Stimulated activated CD4-positive, alpha-beta T cell treated with anti-CD3 and anti-CD28 coated beads, Interleukin-1b, Interleukin-23, amount 100 ng/mL, for 4 hours (primary cell): ENCODE measurements at regions not wholly inside any gene's neighbourhood (a gene's known extent, or its start where the extent isn't known, plus 50 kb on each side); places are given as distances from the start of the nearest gene placed in this dataset.
"Not testable (repeated sequence)": the region's sequence is repeated elsewhere in the genome, so short reads cannot be mapped to it uniquely, and the experiment has no call there.

Source experiments
- DNase-seq, 2 donors: peaks; one replicate each; pipeline ENCODE4 v3.0.0-alpha.2; 2020; ENCODE audit warnings: low read depth in 2 of 2

DNA sequence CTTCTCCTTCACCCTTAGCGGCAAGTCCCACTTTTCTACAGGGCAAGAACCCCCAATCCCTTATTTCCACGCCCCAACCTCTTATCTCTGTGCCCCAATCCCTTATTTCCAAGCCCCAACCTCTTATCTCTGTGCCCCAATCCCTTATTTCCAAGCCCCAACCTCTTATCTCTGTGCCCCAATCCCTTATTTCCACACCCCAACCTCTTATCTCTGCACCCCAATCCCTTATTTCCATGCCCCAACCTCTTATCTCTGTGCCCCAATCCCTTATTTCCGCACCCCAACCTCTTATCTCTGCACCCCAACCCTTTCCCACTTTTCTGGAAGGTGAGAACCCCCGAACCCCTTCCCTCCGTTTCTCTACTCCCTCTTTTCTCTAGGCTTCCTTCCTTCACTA lies 116.1 kb upstream of the GJE1 start:
- not testable (repeated sequence) for DNase-seq

DNA sequence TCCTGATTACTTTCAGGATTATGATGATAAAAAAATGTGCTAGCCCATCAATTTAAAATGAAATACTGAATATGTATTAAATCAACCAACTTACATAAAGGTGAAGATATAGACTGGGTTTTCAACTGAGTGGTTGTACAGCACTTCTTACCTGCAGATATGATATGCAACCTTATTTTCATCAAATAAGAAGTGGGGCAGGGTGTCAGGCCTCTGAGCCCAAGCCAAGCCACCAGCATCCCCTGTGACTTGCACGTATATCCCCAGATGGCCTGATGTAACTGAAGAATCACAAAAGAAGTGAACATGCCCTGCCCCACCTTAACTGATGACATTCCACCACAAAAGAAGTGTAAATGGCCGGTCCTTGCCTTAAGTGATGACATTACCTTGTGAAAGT lies 117.3 kb upstream of the GJE1 start:
- DNase-seq = not testable (repeated sequence)

DNA sequence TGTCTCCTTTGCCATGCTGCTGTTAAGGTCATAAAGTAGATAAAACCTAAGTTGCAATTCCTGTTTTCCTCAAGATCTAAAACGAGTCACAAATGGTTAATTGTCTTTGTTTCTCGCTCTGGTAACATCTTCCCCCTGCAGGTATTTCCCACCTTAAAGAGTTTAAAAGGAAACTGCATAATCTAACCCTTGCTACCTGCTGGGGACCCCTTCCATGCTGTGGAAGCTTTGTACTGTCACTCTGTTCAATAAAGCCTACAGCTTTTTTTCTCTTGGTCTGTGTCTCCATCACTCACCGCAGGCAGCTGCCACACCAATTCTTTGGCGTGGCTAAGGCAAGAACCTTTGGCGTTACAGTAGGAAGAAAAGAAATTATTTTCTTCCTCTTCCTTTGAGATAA lies 117.7 kb upstream of the GJE1 start:
- no peak for DNase-seq

DNA sequence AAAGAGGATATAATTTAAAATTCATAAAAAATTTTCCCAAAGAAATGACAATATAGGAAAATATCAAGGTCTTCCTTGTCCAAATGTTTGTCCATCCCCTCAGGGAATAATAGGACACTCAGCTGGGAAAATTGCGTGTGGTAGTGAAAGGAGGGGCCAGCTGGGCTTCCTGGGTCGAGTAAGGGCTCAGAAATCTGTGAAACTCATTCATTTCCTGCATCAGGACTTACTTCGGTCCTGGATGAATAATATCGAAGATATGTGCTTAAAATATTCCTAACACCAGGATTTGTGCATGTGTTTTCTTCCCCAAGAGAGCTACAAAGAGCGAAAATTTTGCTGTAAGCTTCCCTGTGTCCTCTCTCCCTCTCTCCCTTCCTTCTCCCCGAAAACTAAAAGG lies 118.2 kb upstream of the GJE1 start:
- DNase-seq = no peak

DNA sequence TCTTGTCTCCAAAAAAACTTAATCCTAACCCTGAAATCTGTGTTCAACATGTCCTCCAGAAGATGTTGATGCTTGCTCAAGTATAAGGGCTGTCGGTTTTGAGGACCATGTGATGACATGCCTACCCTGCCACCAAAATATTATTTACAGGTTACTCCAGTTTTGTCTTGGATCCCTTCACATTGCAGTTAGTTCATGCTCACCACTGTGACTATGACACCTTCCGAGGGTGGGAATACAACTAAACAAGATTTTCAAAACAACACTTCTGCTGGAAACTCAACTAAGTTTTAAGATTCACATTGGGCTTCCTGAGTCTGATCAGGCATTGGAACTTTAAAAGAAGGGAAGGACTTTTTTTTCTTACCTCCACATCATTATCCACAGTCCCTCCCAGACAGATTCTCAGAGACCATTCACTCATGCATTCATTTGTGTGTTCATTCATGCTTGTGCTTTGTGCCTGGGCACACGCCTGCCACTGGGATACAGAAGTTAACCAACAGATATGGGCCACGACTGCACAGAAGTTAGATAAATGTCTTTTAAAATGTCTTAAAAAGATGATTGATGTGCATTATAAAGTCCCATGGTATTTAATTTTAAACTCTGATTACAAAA lies 118.7 kb upstream of the GJE1 start:
- no peak for DNase-seq

DNA sequence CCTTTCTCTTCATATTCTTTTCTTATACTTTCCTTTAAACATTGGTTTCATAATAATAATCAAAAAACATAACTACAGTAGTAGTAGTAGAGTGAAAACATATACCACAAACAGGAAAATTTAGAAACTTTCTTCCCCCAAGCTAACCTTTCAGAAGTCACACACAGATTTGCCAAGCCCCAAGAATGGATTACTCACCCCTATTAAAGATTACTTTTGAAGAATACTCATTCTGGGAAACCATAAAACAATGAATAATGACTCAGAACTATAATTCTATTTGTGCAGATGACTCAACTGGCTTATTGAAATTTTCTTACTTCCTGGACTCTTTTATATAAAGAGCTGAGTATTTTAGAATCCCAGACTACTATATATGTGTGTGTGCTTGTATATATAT lies 119.4 kb upstream of the GJE1 start:
- no peak for DNase-seq

DNA sequence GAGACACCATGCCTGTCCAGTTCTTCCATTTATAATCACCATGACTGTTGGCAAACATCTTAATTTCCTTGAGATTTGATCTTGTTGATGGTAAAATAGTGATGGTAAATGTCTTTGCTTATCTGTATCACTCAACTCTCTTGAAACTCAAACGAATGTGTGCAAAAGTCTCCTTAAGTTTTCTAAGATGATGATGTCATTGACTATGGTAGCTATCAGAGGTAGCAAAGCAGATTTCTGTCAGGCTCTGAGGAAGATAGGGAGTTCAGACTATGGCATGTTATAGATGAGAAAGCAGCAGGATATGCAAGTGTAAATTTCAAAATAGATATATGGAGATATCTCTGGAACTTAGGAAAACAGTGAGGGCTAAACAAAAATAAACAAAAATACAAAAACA lies 121.0 kb upstream of the GJE1 start:
- no peak for DNase-seq

DNA sequence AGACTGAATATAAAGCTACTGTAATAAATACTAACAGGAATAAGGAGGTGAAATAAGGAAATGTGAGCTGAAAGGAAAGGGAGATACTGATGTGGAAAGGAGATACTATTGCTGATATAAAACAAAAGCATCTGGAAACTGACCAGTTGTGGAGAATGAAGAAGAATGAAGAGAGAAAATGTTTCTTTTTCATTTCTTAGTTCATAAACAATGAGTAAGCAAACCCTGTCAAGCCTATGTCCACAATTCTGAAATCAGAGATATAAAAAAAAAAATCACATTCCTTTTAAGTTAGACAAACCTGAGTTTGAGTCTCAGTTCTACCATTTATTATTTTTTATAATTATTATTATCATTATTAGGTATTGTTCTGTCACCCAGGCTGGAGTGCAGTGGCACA lies 121.6 kb upstream of the GJE1 start:
- no peak for DNase-seq

DNA sequence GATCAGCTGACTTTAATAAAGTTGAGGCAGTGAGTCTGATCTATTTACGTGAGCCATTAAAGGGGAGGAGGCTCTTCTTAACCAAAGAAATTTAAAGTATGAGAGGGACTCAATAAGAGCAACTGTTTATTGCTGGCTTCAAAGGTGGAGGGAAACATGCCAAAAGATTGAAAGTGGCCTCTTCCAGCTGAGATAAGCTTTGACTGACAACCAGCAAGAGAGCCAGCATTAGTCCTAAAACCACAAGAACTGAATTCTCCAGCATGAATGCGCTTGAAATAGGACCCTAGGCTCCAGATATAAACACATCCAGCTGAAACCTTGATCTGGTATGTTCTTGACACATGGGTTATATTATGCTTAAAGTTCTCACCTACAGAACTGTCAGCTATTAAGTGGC lies 123.1 kb upstream of the GJE1 start:
- DNase-seq = no peak

DNA sequence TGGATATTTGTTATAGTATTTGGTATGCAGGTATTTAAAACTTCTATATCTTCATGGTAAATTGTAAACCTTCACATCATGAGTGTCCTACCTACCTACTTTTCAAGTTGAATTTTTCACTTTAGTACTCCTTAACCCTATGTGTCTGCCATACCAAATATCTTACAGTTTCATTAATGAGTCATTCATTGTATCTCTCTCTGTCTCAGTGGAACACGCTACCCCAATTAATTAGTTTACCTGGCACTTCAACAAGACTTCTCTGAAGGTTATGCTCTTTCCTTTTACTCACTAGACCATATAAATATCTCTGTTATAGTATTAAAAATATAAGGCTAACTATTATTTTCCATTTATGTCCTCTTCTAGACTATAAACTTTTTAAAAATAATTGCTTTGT lies 123.9 kb upstream of the GJE1 start:
- DNase-seq = no peak

DNA sequence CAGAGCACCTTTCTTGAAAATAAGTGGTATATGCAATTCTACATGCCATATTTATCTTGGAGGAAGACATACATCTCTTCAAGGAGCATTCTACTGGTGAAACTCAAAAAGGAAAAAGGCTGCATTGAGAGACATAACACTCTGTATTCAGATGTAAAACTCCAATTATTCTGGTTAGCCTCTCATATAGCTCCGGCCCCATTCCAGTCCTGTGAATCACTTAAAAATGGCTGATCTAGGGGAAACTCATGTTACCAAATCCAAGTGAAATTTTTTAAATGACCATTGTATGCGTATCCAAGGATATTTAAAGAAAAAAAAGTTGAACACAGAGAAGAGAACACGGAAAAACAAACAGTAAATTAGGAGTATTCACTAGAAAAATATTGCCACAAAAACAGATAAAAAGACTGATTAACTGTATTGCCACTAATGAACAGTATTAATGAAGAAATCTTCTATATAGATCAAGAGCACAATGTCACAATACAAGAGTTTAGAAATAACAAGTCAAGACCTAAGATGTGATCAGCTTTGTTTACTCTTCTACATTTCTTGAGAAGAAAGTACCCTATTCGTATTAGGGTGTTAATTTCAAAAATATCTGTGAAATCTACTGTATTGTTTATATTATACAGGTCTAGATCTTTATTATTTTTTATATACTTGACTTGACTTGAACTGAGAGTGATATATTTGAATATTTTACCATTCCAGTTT lies 124.5 kb upstream of the GJE1 start:
- DNase-seq = no peak

DNA sequence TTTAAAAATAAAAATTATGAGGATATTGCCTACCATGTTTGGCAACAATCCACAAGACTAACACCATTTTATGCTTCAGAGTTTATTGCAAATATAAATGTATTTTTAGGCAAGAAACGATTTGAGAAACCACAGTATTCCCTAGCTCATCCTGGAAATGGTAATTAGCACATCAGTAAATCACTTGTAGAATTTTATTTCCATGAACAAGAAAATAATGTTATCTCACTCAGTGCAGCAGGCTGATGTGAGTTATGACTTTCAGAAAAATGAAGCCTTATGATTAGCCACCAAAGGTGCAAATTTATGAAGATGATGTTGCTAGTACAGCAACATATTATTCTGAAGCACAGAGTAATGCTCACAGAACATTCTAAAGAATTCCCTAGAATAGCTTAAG lies 127.7 kb upstream of the GJE1 start:
- no peak for DNase-seq

DNA sequence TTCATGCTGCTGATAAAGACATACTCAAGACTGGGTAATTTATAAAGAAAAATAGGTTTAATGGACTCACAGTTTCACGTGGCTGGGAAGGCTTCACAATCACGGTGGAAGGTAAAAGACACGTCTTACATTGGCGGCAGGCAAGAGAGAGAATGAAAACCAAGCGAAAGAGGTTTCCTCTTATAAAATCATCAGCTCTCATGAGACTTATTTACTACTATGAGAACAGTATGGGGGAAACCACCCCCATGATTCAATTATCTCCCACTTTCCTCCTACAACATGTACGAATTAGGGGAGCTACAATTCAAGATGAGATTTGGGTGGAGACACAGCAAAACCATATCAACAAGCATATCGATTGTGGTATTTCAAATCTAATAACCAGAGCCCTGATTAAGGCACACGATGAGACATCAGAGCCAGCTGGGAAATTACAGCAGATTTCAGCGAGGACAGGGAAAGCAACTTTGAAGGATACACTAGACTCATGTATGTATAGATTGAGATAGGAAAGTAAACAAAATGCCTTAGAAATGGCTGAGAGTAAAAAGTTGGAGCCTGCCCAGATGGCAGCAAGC lies 129.8 kb upstream of the GJE1 start:
- DNase-seq = no peak

DNA sequence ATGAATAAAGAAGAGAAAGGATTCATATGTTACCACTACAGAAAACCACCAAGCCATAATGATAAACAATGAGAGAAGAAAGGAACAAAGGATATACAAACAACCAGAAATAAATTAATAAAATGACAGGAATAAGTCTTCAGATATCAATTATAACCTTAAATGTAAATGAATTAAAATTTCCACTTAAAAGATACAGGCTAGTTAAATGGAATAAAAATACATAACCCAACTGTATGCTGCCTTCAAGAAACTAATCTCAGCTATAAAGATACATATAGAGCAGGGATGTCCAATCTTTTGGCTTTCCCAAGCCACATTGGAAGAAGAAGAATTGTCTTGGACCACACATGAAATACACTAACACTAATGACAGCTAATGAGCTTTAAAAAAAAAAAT lies 135.9 kb upstream of the GJE1 start:
- DNase-seq = no peak

DNA sequence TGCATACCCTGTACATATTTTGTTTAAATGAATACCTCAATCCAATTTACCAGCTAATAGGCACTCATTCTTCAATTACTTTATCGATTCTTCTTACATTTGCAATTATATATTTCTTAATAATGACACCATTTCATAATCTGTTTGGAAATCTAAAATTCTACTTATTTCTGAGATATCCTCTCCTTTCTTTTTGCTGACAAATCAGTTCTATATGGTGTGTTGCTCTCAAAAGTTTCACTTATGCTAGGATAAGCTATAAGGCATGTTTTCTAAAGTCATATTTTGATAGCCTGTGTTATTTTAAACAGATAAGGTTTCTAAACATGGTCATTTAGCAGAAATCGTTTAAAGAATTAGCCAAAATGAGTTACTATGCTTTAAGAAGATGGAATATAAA lies 140.6 kb upstream of the GJE1 start:
- no peak for DNase-seq

DNA sequence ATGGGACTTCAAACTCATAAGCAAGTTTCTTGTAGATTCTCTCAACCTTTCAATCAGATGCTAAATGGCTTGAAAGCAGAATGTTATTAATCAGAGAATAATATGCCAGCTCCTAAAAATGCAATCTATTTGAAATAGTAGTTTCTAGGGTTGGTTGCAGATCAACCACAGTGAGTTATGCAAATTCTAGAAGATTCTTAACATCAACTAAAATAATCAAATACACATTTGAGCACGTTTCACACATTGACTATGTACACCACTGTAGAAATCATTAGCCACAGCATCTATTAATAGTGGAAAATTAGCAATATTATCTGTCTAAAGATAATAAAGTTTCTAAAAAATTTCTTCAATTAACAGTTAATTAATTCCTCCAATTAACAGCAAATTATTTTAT lies 141.9 kb upstream of the GJE1 start:
- DNase-seq = no peak

DNA sequence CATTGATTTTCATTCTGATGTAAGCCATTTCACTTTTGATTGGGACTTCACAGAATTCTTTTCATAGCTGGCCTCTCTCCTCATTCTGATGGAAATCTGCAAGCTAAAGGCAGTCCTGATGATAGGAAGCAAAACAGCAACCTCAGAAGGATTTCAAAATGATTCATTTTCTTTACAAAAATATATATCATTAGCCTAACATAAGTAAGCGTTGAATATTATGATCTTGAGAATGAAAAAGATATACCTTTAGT lies 143.1 kb upstream of the GJE1 start:
- DNase-seq = no peak

DNA sequence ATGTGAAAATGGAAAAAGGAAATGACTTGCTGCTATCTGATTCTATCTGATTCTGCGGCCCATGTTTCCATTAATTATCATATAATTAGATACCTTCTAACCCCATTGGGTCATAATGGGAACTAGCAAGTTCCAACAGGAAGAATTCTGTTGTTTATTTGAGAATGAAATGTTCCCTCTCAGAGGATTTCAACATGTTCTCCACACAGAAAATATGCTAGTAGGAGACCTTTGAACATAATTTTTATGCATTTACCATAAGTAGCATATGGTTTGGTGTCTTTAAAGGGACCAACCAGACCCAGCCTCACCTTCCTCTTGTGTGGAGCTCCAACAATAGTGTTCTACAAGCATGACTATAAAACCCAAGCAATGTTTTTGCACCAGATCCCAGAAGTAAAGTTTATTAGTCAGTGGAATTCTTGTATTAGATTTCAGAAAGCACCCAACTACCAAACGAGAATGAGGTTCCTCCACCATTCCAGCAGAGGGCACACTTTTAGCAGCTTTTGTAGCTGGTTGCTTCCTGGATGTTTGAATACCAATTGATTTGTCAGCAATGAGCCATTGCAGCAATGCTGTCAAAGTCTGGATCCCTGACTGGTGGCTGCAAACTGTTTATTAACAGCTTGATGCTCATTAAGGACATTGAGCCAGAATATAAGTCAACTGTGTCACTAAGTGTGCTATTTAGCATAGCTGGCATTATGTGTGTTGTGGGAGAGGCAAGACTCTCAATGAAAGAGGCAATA lies 143.6 kb upstream of the GJE1 start:
- no peak for DNase-seq

DNA sequence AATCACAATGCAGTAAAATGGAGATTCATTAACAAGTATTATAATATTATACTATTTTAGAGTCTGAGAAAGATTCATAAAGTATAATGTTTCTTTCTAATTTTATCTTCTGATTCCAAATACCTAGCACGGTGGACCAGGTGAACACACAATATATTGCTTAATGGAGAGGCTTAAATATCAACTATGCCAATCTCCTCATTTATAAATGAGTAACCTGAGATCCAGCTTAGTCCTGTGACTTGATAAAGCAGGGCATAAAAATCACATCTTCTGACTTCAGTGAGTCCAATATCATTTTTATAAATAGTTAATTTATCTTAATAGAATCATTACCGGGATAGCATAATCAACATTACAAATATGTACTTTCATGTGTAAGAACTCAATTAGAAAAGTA lies 144.4 kb upstream of the GJE1 start:
- DNase-seq = no peak

DNA sequence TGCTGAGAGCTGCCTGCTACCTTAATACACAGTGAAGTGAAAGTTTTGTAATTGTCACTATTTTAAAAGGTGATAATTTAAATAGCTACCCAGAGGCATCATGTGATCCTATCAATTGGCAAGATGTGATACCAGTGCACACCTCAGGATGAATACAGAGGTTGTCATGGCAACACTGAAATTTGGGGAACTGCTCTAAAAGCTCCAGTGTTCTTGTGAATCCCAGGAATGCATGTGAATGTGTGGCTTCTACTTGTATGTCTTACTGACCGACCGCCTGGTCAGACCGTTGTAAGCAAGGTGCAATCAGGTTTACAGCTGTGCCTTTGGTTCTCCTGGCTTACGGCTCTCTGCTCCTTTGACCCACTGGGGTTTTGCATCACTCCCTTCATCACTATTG lies 146.3 kb upstream of the GJE1 start:
- DNase-seq = no peak

DNA sequence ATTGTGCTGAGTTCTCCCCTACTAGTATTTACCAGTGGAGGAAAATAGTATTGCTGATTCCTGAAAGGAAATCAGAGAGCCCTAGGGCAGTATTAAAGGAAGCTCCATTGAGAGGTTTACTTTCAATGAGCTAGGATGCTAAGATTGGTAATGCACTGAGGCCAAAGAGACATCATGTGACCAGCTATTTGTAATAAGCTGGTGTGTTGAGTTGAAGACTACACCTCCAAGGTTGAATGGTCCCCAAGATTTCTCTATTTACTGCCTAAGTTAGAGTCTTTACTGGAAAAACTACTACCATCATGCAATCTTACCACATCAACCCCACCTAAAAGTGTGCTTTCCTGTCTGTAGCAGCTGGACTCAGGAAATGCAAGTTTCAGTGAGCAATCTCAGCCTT lies 151.5 kb upstream of the GJE1 start:
- no peak for DNase-seq

DNA sequence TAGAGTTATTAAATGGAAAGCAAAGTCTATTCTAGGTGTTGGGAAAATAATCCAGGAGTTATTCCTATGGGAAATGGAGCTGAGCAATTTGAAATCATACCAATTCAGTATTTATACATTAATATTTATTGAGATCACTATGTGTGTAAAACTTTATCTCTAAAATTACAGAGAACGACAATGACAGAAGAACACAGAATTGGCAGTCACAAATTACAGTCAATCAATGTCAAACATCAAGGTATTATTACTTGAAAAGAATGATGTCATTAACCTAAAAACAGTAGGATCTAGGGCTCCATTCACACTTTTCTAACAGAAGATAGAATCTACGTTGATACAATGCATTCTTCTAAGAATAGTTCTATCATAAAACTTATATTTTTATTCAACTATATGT lies 154.9 kb upstream of the GJE1 start:
- DNase-seq = no peak

DNA sequence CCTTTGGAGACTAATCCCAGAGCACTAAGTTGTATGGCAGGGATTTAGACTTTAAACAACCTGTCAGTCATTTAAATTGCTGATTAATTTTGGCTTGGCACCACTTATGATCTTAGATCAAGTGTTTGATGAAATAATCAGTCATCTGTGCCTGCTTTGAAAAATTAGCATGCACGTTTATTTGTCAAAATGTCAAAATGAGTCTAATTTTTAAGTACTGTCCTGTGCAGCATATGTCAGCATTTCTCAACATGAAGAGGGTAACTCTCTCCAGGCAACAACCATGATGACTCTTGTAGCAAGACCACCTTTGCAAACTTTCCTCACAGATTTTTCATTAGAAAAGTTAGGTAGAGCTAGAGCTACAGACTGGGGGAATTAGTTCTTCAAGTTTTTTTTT lies 155.7 kb upstream of the GJE1 start:
- DNase-seq = no peak
